ENCODE measurements at regions not wholly inside any gene's neighbourhood (a gene's known extent, or its start where the extent isn't known, plus 50 kb on each side); places are given as distances from the start of the nearest gene placed in this dataset.
"Not testable (repeated sequence)": the region's sequence is repeated elsewhere in the genome, so short reads cannot be mapped to it uniquely, and the experiment has no call there.

DNA sequence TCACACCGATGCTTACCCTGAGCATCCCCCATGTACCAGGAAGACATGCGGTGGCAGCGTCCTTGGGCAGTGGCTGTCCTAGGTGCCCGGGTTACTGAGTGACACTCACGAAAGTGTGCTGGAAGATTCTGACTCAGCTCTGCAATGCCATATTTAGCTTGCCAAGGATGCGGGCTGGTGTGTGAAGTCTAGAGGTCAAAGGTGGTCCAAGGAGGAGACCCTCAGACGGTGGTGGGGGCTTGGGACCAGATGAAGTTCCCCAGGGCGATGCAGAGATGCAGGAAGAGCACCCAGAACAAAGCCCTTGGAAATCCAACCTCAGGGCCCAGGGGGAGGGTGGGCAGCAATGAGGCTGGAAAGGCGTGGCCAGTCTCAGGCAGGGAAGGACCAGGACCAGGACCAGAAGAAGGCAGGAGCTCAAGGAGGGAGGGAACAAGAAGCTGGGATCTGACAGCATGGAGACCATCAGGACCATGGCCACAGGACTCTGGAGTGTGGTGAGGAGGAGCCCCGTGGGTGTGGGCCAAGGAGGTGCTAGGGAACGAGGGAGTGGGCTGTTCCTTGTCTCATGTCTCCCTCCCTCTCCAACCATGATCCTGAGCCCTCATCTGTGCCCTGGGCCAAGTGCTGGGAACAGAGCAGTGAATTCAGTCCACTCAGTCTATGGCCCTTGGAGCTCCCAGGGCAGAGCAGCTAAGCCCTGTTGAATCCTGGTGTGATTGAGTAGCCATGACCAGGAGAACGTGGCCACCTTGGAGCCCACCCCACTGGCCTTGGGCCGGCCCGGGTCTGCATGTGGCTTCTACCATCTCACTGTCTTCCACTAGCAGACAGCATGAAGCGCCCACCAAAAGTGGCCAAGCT, 310.1 kb upstream of the DIO3 start:
- intact Hi-C loops (cut with DNase I) = no loop called here
- DNase-seq (ENCODE audit: low spot score) (no peak), ATAC-seq (no peak)

- ATAC-seq = no peak
- intact Hi-C loops (cut with DNase I) = no loop called here
- no peak for DNase-seq (ENCODE audit: low spot score)
These were observed 309.4 kb upstream of the DIO3 start for GRCh38 chr14:101251812-101252442.

GRCh38 chr14:101252443-101253214, 308.7 kb upstream of the DIO3 start:
- DNase-seq (ENCODE audit: low spot score) (no peak), ATAC-seq (no peak)

GRCh38 chr14:101253948-101254347, 307.3 kb upstream of the DIO3 start:
- intact Hi-C loops (cut with DNase I) = no loop called here
- DNase-seq (ENCODE audit: low spot score) (no peak), ATAC-seq (no peak)

More at GRCh38 chr14:101252443-101253214, 308.7 kb upstream of the DIO3 start:
- intact Hi-C loops (cut with DNase I) = no loop called here

- peak; percentile 82 for ATAC-seq
- DNase-seq (ENCODE audit: low spot score) = no peak
- intact Hi-C loops (cut with DNase I) = no loop called here
These were observed 306.2 kb upstream of the DIO3 start for GRCh38 chr14:101254805-101255764.

- ATAC-seq = no peak
These were observed 305.6 kb upstream of the DIO3 start for GRCh38 chr14:101255765-101256125.

DNA sequence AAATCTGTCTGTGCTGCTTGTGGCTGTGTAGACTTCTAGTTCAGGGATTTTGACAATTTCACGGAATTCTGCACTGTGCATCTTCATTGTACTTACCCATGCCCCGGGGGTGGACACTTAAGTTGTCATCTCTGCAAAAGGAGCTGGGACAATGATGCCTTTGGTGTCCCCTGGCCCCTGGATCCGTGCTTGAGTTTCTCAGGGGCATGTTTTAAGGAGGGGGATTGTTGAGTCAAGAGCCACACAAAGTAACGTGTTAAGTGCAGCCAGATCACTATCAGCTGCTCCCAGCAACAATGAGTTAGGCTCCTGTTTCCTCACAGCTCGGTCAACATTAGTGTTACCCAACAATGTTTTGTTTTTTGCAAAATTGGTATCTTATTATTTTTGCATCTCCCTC, 305.0 kb upstream of the DIO3 start:
- ATAC-seq (no peak), DNase-seq (ENCODE audit: low spot score) (no peak)
- intact Hi-C loops (cut with DNase I) = no loop called here

More at GRCh38 chr14:101255765-101256125, 305.6 kb upstream of the DIO3 start:
- intact Hi-C loops (cut with DNase I) = no loop called here
- no peak for DNase-seq (ENCODE audit: low spot score)

DNA sequence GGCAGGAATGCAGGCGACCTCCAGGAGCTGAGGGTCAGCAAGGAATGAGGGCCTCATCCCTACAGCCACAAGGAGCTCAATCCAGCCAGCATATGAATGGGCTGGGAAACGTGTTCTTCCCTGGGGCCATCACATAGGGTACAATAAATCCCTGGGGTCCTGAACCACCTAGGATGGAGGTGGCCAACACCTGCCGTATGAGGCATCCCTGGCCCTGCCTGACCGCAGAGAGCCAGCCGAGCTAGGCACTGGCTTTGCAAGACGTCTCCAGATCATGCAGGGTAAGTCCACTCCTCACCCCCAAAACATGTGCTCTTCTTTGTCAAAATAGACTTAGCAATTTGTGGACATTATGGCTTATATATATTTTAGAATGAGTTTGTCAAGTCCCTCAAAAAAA, 303.7 kb upstream of the DIO3 start:
- ATAC-seq (no peak), DNase-seq (ENCODE audit: low spot score) (no peak)
- intact Hi-C loops (cut with DNase I) = no loop called here

DNA sequence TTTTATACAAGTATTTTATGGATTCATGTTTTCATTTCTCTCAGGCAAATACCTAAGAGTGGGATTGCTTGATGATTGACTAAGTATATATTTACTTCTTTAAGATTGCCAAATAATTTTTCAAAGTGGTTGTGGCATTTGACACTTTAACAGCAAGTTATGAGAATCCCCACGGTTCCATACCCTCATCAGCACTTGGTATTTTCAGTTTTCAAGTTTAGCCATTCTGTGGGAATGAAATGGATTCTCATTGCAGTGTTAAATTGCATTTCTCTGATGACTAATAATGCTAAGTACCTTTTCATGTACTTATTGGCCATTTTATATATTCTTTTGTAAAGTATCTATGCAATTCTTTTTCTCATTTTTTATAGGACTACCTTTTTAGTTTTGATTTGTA, 301.5 kb upstream of the DIO3 start:
- intact Hi-C loops (cut with DNase I) = no loop called here
- no peak for DNase-seq (ENCODE audit: low spot score)
- ATAC-seq = no peak

DNA sequence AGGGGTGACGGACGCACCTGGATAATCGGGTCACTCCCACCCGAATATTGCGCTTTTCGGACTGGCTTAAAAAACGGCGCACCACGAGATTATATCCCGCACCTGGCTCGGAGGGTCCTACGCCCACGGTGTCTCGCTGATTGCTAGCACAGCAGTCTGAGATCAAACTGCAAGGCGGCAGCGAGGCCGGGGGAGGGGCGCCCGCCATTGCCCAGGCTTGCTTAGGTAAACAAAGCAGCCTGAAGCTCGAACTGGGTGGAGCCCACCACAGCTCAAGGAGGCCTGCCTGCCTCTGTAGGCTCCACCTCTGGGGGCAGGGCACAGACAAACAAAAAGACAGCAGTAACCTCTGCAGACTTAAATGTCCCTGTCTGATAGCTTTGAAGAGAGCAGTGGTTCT, 294.9 kb upstream of the DIO3 start:
- ATAC-seq; intact Hi-C loops (cut with DNase I); DNase-seq (ENCODE audit: low spot score): not testable (repeated sequence)

DNA sequence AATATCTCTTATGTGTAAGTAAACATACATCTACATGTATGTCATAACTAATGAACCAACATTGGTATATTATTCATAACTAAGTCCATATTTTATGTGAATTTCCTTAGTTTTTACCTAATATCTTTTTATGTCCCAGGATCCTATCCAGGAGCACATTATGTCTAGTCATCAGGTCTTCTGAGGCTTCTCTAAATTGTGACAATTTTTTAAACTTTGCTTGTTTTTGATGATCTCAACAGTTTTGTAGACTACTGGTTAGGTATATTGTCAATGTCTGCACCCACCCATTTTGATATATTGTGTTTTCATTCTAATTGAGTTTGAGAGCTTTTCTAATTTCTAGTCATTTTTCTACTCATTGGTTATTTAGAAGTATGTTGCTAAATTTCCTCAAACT, 288.2 kb upstream of the DIO3 start:
- ATAC-seq (no peak), DNase-seq (ENCODE audit: low spot score) (no peak)
- intact Hi-C loops (cut with DNase I) = no loop called here

DNA sequence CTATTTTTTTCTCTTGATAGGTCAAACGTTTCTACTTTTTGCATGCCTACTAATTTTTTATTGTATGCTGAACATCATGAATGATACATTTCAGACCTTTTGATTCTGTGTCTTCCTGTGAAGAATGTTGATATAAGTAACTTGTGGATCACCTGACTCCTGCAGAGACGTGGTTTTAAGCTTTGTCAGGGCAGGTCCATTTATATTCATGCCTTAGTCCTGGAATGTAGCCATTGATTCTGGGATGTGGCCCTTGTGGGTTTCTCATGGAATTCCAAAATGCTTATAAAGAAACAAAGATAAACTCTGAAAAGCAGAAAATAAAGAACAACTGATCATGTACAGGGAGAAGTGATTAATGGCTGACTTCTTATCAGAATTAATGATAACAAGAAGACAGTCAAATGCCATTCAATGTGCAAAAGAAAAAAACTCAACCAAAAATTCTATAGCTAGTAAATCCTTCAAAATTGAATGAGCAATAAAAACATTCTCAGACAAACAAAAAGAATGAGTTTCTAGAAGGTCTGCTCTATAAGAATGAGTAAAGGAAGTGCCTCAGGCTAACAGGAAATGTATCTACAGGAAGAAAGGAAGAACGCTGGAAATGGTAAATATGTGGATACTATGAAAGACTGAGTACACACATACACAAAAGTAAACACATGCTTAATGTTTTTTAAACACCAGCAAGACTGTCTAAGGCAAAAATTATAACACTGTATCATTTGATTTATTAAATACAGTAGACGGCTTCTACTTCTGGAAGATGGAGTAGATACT, 284.8 kb upstream of the DIO3 start:
- intact Hi-C loops (cut with DNase I) = no loop called here
- no peak for ATAC-seq

GRCh38 chr14:101282418-101282817, 278.9 kb upstream of the DIO3 start:
- DNase-seq (ENCODE audit: low spot score) = no peak
- no peak for ATAC-seq
- intact Hi-C loops (cut with DNase I) = no loop called here

More for the DNA sequence above, 284.8 kb upstream of the DIO3 start:
- DNase-seq (ENCODE audit: low spot score) = no peak

- no peak for ATAC-seq
- intact Hi-C loops (cut with DNase I) = no loop called here
- no peak for DNase-seq (ENCODE audit: low spot score)
These were observed 276.6 kb upstream of the DIO3 start for GRCh38 chr14:101284711-101285110.

DNA sequence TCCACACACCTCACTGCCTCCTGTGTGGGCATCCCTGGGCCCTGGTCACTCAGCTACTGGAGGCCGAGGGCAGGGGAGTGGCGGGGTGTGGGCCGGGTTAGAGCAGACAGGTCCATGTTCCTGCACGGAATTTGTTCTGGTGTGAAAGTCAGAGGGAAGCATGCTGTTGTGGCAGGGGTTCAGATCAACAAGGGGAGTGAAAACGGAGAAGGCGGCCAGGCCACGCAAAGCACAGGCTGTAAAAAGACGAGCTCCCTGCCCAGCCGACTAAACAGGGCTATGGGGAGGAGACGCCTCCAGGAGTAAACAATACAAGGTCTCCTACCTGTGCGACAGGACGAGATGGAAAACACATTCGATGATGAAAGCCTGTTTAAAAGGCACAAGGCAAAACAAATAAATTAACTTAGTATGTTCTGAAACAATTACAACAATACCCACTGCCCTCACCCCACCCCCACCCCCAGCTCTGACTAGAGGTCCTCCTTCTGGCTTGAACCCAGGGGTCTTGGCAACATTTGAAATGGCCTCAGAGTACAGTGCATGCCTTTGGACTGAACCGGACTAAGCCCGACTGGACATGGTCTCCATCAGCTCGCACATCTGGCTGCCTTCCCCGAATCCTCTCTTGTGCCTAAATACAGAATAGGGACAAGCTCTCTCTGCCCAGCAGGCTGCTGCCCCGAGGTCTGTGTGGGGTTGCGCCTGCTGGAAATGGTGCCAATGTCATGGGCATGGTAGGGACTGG, 274.9 kb upstream of the DIO3 start:
- ATAC-seq (no peak), DNase-seq (ENCODE audit: low spot score) (no peak)
- intact Hi-C loops (cut with DNase I) = no loop called here

DNA sequence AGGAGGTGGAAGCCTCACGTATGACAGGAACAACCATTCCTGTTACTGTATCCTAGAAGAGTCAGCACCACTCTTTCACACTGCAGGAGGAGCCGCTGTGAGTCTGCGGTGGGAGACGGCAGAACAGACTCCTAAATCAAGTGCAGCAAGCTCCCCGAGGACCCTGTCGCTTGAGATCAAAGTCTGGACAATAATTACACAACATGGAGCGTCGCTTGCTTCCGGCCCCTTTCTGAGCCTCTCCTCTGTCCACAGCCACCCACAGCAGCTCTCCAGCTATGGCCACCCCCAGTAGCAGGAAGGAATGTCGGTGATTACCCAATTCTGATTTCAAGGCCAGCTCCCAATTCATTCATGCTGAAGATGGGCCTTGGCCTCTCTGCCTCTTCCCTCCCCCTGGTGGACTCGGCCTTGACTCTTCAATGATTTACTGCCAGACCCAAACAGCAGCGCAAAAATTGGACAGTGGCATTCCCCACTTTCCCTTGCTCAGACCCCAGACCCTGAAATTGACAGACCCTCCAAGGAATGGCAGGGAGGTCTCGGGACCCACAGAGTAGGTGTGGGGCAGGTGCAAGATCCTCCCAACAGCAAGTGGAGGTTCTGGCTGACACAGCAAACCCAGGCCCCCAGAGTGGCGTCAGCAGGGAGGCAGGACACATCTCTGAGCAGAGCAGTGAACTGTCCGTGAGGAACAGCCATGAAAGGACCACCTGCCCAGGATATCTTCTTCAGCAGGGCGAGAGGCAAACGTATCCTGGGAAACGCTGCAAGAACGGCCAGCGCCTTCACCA, 272.7 kb upstream of the DIO3 start:
- ATAC-seq = peak; percentile 86
- intact Hi-C loops (cut with DNase I) = no loop called here
- DNase-seq (ENCODE audit: low spot score) = no peak

- DNase-seq (ENCODE audit: low spot score) (no peak), ATAC-seq (no peak)
- intact Hi-C loops (cut with DNase I) = no loop called here
These were observed 272.0 kb upstream of the DIO3 start for GRCh38 chr14:101289230-101289690.
